WTC11 (cell line): ENCODE measurements at regions not wholly inside any gene's neighbourhood (a gene's known extent, or its start where the extent isn't known, plus 50 kb on each side); places are given as distances from the start of the nearest gene placed in this dataset.
"Not testable (repeated sequence)": the region's sequence is repeated elsewhere in the genome, so short reads cannot be mapped to it uniquely, and the experiment has no call there.

Experiments
- ATAC-seq: fragments of 200-7000 bp; cut with Tn5 transposase; 2 replicates; pipeline ENCODE4 v1.10.0; 2021; ENCODE audit warnings: mild to moderate bottlenecking, moderate library complexity
- CTCF ChIA-PET: fragments of 300-600 bp; sonication (Branson Sonifier 250); formaldehyde crosslinking; loops from one replicate; lab custom pipeline; 2021; ENCODE audit warnings: antibody characterized with exemption; lab: Charles Lee
- POLR2A ChIA-PET: fragments of 350-600 bp; sonication (Branson Sonifier 250); formaldehyde crosslinking; loops from one replicate; lab custom pipeline; 2021; ENCODE audit warnings: antibody characterized with exemption; lab: Charles Lee
- DNase-seq: peaks from one replicate; pipeline ENCODE4 v3.0.0; 2021; ENCODE audit warnings: low spot score
- H3K27ac Mint-ChIP-seq: 2 replicates; pipeline ENCODE4 v1.8.0; 2021; ENCODE audit warnings: mixed read lengths
- H3K27me3 Mint-ChIP-seq: 2 replicates; pipeline ENCODE4 v1.8.0; 2021; ENCODE audit warnings: low read depth, mild to moderate bottlenecking, moderate library complexity, mixed read lengths
- H3K36me3 Mint-ChIP-seq: 2 replicates; pipeline ENCODE4 v1.8.0; 2021; ENCODE audit warnings: mixed read lengths
- H3K4me1 Mint-ChIP-seq: 2 replicates; pipeline ENCODE4 v1.8.0; 2022; ENCODE audit warnings: mixed read lengths
- H3K4me3 Mint-ChIP-seq: 2 replicates; pipeline ENCODE4 v1.8.0; 2021; ENCODE audit warnings: mild to moderate bottlenecking, moderate library complexity, mixed read lengths
- H3K9me3 Mint-ChIP-seq: 2 replicates; pipeline ENCODE4 v1.8.0; 2021; ENCODE audit warnings: mixed read lengths
- ATF1 ChIP-seq: sonication (generic); formaldehyde crosslinking; IDR thresholded peaks from 2 replicates; pipeline ENCODE4 v1.8.1; 2023; ENCODE audit warnings: mild to moderate bottlenecking, moderate library complexity, missing genetic modification reagents
- ATF6 ChIP-seq: sonication (generic); formaldehyde crosslinking; IDR thresholded peaks from 2 replicates; pipeline ENCODE4 v1.8.1; 2023; ENCODE audit warnings: mild to moderate bottlenecking, missing genetic modification reagents
- CDX4 ChIP-seq: fragments of 250-450 bp; sonication (Bioruptor Pico); IDR thresholded peaks from 2 replicates; pipeline ENCODE4 v1.9.0; 2021; ENCODE audit warnings: moderate library complexity, mild to moderate bottlenecking, inconsistent platforms, borderline replicate concordance
- CTCF ChIP-seq: fragments of 200-600 bp; IDR thresholded peaks from 2 replicates; pipeline ENCODE4 v1.8.0; 2022; ENCODE audit warnings: antibody characterized with exemption
- E2F5 ChIP-seq: sonication (generic); formaldehyde crosslinking; IDR thresholded peaks from 2 replicates; pipeline ENCODE4 v1.8.1; 2022; ENCODE audit warnings: mild to moderate bottlenecking, moderate library complexity, missing genetic modification reagents
- IRF1 ChIP-seq: sonication (generic); formaldehyde crosslinking; IDR thresholded peaks from 2 replicates; pipeline ENCODE4 v1.8.0; 2023; ENCODE audit warnings: missing genetic modification reagents
- IRF2 ChIP-seq: sonication (generic); formaldehyde crosslinking; IDR thresholded peaks from 2 replicates; pipeline ENCODE4 v1.8.0; 2022; ENCODE audit warnings: low read depth, missing genetic modification reagents, borderline replicate concordance
- JAZF1 ChIP-seq: fragments of 250-450 bp; sonication (Bioruptor Pico); IDR thresholded peaks from 2 replicates; pipeline ENCODE4 v1.9.0; 2021; ENCODE audit warnings: moderate library complexity, mild to moderate bottlenecking, inconsistent platforms
- KAT7 ChIP-seq: sonication (generic); formaldehyde crosslinking; IDR thresholded peaks from 2 replicates; pipeline ENCODE4 v1.8.1; 2023; ENCODE audit warnings: missing genetic modification reagents, mild to moderate bottlenecking, borderline replicate concordance
- NFYB ChIP-seq: sonication (generic); formaldehyde crosslinking; conservative IDR thresholded peaks from 2 replicates; pipeline ENCODE4 v1.8.0; 2022; ENCODE audit warnings: low read depth, missing genetic modification reagents
- NR1H2 ChIP-seq: sonication (generic); formaldehyde crosslinking; IDR thresholded peaks from 2 replicates; pipeline ENCODE4 v1.9.0; 2021; ENCODE audit warnings: mild to moderate bottlenecking, moderate library complexity, missing genetic modification reagents
- NR3C1 ChIP-seq: sonication (generic); formaldehyde crosslinking; conservative IDR thresholded peaks from 2 replicates; pipeline ENCODE4 v1.8.1; 2023; ENCODE audit warnings: low read depth, mild to moderate bottlenecking, missing genetic modification reagents
- SMAD4 ChIP-seq: sonication (generic); formaldehyde crosslinking; IDR thresholded peaks from 2 replicates; pipeline ENCODE4 v1.8.0; 2022; ENCODE audit warnings: mild to moderate bottlenecking, missing genetic modification reagents
- TEAD1 ChIP-seq: sonication (generic); formaldehyde crosslinking; IDR thresholded peaks from 2 replicates; pipeline ENCODE4 v1.8.0; 2022; ENCODE audit warnings: mild to moderate bottlenecking, missing genetic modification reagents
- ZBTB21 ChIP-seq: sonication (generic); formaldehyde crosslinking; IDR thresholded peaks from 2 replicates; pipeline ENCODE4 v1.8.1; 2023; ENCODE audit warnings: mild to moderate bottlenecking, missing genetic modification reagents, borderline replicate concordance
- ZMAT4 ChIP-seq: fragments of 250-450 bp; sonication (Bioruptor Pico); IDR thresholded peaks from 2 replicates; pipeline ENCODE4 v1.9.0; 2021; ENCODE audit warnings: mild to moderate bottlenecking
- ZNF121 ChIP-seq: sonication (generic); formaldehyde crosslinking; IDR thresholded peaks from 2 replicates; pipeline ENCODE4 v1.8.0; 2023; ENCODE audit warnings: missing genetic modification reagents
- ZNF423 ChIP-seq: fragments of 250-450 bp; sonication (Bioruptor Pico); IDR thresholded peaks from 2 replicates; pipeline ENCODE4 v2.1.2; 2022; ENCODE audit warnings: mild to moderate bottlenecking, moderate library complexity
- ZNF671 ChIP-seq: fragments of 250-450 bp; sonication (Bioruptor Pico); IDR thresholded peaks from 2 replicates; pipeline ENCODE4 v1.8.0; 2021; ENCODE audit warnings: mild to moderate bottlenecking

- DNase-seq, result no peak
- ChIA-PET CTCF (interaction anchor here (0.9 to 1.0 kb wide), 2 partner anchors 10 to 203 kb away, joined by 5 to 6 read pairs; no protein-coding TSS in a partner anchor), POLR2A (no interaction called here)
These were observed 103.6 kb upstream of the SNX7 start for GRCh38 chr1:98557895-98558294.

GRCh38 chr1:98556521-98557158 lies 104.9 kb upstream of the SNX7 start:
- ATAC-seq, result no peak

More at GRCh38 chr1:98557895-98558294, 103.6 kb upstream of the SNX7 start:
- Mint-ChIP-seq H3K27me3 (peaks cover 21% of the 10 kb centered on the region), H3K4me1 (peaks cover 4% of the 10 kb centered on the region), H3K27ac (no peak overlapping the region)
- TF ChIP-seq ZBTB21 (CRISPR knock-in tag), result no peak
- no peak for TF ChIP-seq ZNF121 (CRISPR knock-in tag)
- TF ChIP-seq ATF6, result no peak
- TF ChIP-seq, all 79 proteins: peak for 0
- H3K36me3 Mint-ChIP-seq, result peaks cover 14% of the 10 kb centered on the region
- no peak overlapping the region for H3K4me3 Mint-ChIP-seq
- H3K9me3 Mint-ChIP-seq, result peaks cover 19% of the 10 kb centered on the region
- ATAC-seq, result peak; percentile 58

GRCh38 chr1:98555814-98556213 lies 105.7 kb upstream of the SNX7 start:
- Mint-ChIP-seq H3K4me3 (no peak overlapping the region), H3K9me3 (peaks cover 6% of the 10 kb centered on the region), H3K27ac (no peak overlapping the region), H3K36me3 (no peaks in the 10 kb centered on the region), H3K4me1 (peaks cover 11% of the 10 kb centered on the region)
- CTCF ChIA-PET, result no interaction called here
- POLR2A ChIA-PET, result no interaction called here
- TF ChIP-seq KAT7, result no peak
- TF ChIP-seq ATF1 (CRISPR knock-in tag), result no peak
- no peak for TF ChIP-seq IRF1
- TF ChIP-seq, all 79 proteins: peak for 0
- ATAC-seq (no peak), DNase-seq (no peak)
- peaks cover 33% of the 10 kb centered on the region for H3K27me3 Mint-ChIP-seq

More at GRCh38 chr1:98556521-98557158, 104.9 kb upstream of the SNX7 start:
- 0 out of 2 replicates have a peak, but pooled peaks cover 3% of the 10 kb centered on the region for H3K36me3 Mint-ChIP-seq
- H3K4me3 Mint-ChIP-seq, result no peak overlapping the region
- DNase-seq, result no peak
- H3K27ac Mint-ChIP-seq, result no peak overlapping the region
- peaks cover 11% of the 10 kb centered on the region for H3K4me1 Mint-ChIP-seq
- CTCF ChIA-PET, result no interaction called here
- peaks cover 29% of the 10 kb centered on the region for H3K27me3 Mint-ChIP-seq
- TF ChIP-seq ZMAT4 (no peak), CTCF (peak; percentile 60)
- H3K9me3 Mint-ChIP-seq, result peaks cover 7% of the 10 kb centered on the region
- POLR2A ChIA-PET, result no interaction called here

- CTCF ChIA-PET, ATAC-seq, H3K27ac Mint-ChIP-seq, H3K4me3 Mint-ChIP-seq, H3K36me3 Mint-ChIP-seq, H3K4me1 Mint-ChIP-seq, POLR2A ChIA-PET: not testable (repeated sequence)
- H3K27me3 Mint-ChIP-seq, result peaks cover 40% of the 10 kb centered on the region
- peaks cover 20% of the 10 kb centered on the region for H3K9me3 Mint-ChIP-seq
- DNase-seq, result peak; percentile 24
These were observed 108.9 kb upstream of the SNX7 start for GRCh38 chr1:98552576-98553074.

GRCh38 chr1:98550076-98550475 lies 111.4 kb upstream of the SNX7 start:
- no peak for DNase-seq
- Mint-ChIP-seq H3K9me3 (peaks cover 20% of the 10 kb centered on the region), H3K4me3 (no peak overlapping the region), H3K4me1 (peaks cover 7% of the 10 kb centered on the region), H3K36me3 (peaks cover 10% of the 10 kb centered on the region; the same call in 1 of the 2 replicates), H3K27ac (no peak overlapping the region), H3K27me3 (peaks cover 35% of the 10 kb centered on the region)
- ATAC-seq, result no peak
- ChIA-PET POLR2A (no interaction called here), CTCF (no interaction called here)
- TF ChIP-seq E2F5 (CRISPR knock-in tag) (no peak), JAZF1 (CRISPR knock-in tag) (no peak), IRF2 (CRISPR knock-in tag) (no peak), NFYB (no peak), TEAD1 (CRISPR knock-in tag) (no peak), ZNF423 (CRISPR knock-in tag) (no peak), SMAD4 (CRISPR knock-in tag) (no peak), CDX4 (CRISPR knock-in tag) (no peak), ZNF671 (no peak), NR1H2 (CRISPR knock-in tag) (no peak), ZMAT4 (no peak), NR3C1 (no peak)
